ENCODE measurements at regions not wholly inside any gene's neighbourhood (a gene's known extent, or its start where the extent isn't known, plus 50 kb on each side); places are given as distances from the start of the nearest gene placed in this dataset.

DNA sequence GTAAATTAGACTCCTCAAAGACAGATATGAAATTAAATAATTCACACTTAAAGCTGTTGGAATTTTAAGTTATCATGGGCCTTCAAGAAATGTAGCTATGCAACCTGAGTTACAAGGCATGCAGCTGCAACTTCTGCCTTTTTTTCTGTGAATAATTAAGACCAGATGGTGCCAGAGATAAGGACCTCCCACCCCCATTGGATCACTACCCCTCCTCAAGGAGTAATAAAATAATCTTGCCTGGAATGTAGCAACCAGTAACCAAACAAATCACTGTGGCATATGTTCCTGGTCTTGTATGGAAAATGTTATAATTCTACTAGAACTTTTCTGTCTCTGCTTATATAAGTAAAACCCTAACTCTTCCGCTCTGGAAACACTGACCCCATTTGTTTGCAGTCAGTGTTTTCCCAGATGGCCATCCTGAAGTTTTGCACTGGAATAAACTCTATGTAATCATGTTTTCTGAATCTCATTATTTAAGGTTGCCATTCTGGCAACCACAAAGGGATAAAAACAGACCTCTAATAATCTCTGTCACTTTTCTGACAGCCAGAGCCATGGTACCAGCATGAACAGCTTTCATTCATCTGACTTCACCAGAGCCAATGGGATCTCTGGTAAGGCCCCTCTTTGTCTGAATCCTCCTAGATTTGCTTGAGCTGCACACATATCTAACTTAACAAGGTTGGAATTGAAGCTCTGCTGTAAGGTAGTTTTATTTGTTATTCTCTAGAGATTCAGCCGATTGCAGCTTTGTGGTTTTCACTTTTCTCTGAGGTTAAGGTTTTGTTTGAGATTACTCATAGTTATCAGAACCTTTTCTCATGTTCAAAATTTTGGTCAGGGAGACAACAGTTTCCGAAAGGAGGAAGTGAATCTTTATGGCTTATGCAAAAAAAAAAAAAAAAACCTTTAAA lies 274.6 kb downstream of the NAF1 start:
- no peak for DNase-seq (ENCODE audit: extremely low spot score)
- ChIA-PET CTCF (no interaction called here), POLR2A (no interaction called here)
- TF ChIP-seq SP1 (IDR thresholded peaks at IDR 0.05) (no peak), LEF1 (IDR thresholded peaks at IDR 0.05; ENCODE audit: borderline replicate concordance) (no peak), BHLHE40 (IDR thresholded peaks at IDR 0.05; ENCODE audit: borderline replicate concordance) (no peak)

DNA sequence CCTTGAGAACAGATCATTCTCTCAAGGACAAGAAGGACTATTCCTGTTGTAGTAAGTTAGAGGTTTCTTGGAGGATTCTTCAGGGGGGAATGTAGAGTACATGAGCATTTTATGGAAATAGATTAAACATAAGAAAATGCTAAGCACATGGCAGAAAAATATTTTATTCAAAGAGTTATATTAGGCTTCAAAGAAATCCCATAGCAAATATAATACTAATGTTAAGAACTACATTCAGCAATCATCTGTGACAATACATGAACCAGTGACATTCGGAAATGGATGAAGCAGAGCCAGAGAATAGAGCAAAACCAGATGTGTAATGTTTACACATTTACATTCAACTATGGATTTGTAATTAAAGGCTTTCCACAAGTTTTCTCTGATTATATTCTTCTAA lies 288.6 kb downstream of the NAF1 start:
- ChIA-PET POLR2A (no interaction called here), CTCF (no interaction called here)
- DNase-seq (ENCODE audit: extremely low spot score) = no peak
- TF ChIP-seq CTBP1 (IDR thresholded peaks at IDR 0.05; ENCODE audit: borderline replicate concordance) = no peak
- TF ChIP-seq, protein P1, sequence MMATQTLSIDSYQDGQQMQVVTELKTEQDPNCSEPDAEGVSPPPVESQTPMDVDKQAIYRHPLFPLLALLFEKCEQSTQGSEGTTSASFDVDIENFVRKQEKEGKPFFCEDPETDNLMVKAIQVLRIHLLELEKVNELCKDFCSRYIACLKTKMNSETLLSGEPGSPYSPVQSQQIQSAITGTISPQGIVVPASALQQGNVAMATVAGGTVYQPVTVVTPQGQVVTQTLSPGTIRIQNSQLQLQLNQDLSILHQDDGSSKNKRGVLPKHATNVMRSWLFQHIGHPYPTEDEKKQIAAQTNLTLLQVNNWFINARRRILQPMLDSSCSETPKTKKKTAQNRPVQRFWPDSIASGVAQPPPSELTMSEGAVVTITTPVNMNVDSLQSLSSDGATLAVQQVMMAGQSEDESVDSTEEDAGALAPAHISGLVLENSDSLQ (IDR thresholded peaks at IDR 0.05) = no peak
- no peak for TF ChIP-seq L3MBTL2 (conservative IDR thresholded peaks at IDR 0.05)
- no peak for TF ChIP-seq NFRKB (IDR thresholded peaks at IDR 0.05)
- no peak for TF ChIP-seq FOXK2 (IDR thresholded peaks at IDR 0.05)
- TF ChIP-seq FOXA1 (IDR thresholded peaks at IDR 0.05) = no peak
- TF ChIP-seq ARNT (IDR thresholded peaks at IDR 0.05) = no peak
- TF ChIP-seq LEF1 (IDR thresholded peaks at IDR 0.05; ENCODE audit: borderline replicate concordance) = no peak

DNA sequence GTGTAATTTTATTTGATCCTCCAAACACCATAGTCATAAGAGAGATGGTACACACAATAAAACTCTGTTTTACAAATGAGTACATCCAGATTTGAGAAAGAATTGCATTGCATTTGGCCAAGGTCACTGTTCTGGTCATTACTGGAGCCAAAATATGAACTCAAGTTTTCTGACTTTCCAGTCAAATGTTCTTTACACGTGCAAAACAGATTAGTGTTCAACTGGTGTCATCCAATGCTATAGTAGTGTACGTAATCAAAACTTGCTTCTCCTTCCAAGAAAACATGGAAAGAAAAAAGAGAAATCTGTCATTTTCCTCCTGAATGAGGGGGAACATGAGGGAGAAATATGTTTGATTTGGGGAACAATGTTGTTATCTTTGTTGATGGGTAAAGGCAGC lies 291.9 kb downstream of the NAF1 start:
- TF ChIP-seq SP1 (IDR thresholded peaks at IDR 0.05) (no peak), LEF1 (IDR thresholded peaks at IDR 0.05; ENCODE audit: borderline replicate concordance) (no peak), ARNT (IDR thresholded peaks at IDR 0.05) (no peak), FOXK2 (IDR thresholded peaks at IDR 0.05) (no peak), ELF4 (IDR thresholded peaks at IDR 0.05) (no peak), TARDBP (IDR thresholded peaks at IDR 0.05) (no peak), CTBP1 (IDR thresholded peaks at IDR 0.05; ENCODE audit: borderline replicate concordance) (no peak), HDGF (IDR thresholded peaks at IDR 0.05; ENCODE audit: borderline replicate concordance) (no peak), ZNF384 (IDR thresholded peaks at IDR 0.05) (no peak), NFRKB (IDR thresholded peaks at IDR 0.05) (no peak), BHLHE40 (IDR thresholded peaks at IDR 0.05; ENCODE audit: borderline replicate concordance) (no peak), FOXM1 (IDR thresholded peaks at IDR 0.05; ENCODE audit: borderline replicate concordance) (no peak), SUZ12 (IDR thresholded peaks at IDR 0.05) (no peak), FOXA1 (IDR thresholded peaks at IDR 0.05) (no peak), L3MBTL2 (conservative IDR thresholded peaks at IDR 0.05) (no peak)
- TF ChIP-seq, protein P1 (IDR thresholded peaks at IDR 0.05) = no peak
- ChIA-PET POLR2A (no interaction called here), CTCF (no interaction called here)
- DNase-seq (ENCODE audit: extremely low spot score) = no peak

DNA sequence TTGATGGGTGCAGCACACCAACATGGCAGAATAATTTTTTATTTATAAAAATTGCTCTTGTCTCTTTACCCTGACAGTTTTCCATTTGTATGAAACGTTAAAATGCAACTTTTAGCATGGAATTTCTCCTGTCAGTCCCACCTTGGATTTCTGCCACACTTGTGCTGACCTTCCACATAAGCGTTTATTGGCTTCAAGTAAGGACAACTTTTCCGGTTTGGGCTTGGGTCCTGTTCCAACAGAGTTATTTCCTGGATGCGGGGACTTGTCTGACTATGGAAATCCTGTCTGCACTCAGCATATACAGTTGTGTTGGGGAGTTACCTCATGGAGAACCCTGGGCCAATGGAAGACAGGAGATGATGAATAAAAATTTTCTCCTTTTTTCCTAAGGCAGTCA lies 294.7 kb downstream of the NAF1 start:
- no peak for DNase-seq (ENCODE audit: extremely low spot score)
- POLR2A ChIA-PET = no interaction called here

DNA sequence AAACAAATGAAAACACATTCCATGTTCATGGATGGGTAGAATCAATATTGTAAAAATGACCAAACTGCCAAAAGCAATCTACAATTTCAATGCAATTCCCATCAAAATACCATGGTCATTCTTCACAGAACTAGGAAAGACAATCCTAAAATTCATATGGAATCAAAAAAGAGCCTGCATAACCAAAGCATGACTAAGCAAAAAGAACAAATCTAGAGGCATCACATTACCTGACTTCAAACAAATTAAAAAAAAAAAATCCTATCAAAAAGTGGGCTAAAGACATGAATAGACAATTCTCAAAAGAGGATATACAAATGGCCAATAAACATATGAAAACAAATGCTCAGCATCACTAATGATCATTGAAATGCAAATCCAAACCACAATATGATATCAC lies 297.5 kb downstream of the NAF1 start:
- TF ChIP-seq FOXA1 (IDR thresholded peaks at IDR 0.05) (no peak), TARDBP (IDR thresholded peaks at IDR 0.05) (no peak), L3MBTL2 (conservative IDR thresholded peaks at IDR 0.05) (no peak), BHLHE40 (IDR thresholded peaks at IDR 0.05; ENCODE audit: borderline replicate concordance) (no peak), HDGF (IDR thresholded peaks at IDR 0.05; ENCODE audit: borderline replicate concordance) (no peak), ZNF384 (IDR thresholded peaks at IDR 0.05) (no peak), CTBP1 (IDR thresholded peaks at IDR 0.05; ENCODE audit: borderline replicate concordance) (no peak), SP1 (IDR thresholded peaks at IDR 0.05) (no peak), FOXK2 (IDR thresholded peaks at IDR 0.05) (no peak), ARNT (IDR thresholded peaks at IDR 0.05) (no peak)
- ChIA-PET POLR2A (no interaction called here), CTCF (no interaction called here)
- DNase-seq (ENCODE audit: extremely low spot score) = no peak

More for the DNA sequence above, 294.7 kb downstream of the NAF1 start:
- TF ChIP-seq ARNT (IDR thresholded peaks at IDR 0.05) (no peak), FOXK2 (IDR thresholded peaks at IDR 0.05) (no peak), ZNF384 (IDR thresholded peaks at IDR 0.05) (no peak), TARDBP (IDR thresholded peaks at IDR 0.05) (no peak), L3MBTL2 (conservative IDR thresholded peaks at IDR 0.05) (no peak), CTBP1 (IDR thresholded peaks at IDR 0.05; ENCODE audit: borderline replicate concordance) (no peak), LEF1 (IDR thresholded peaks at IDR 0.05; ENCODE audit: borderline replicate concordance) (no peak), FOXM1 (IDR thresholded peaks at IDR 0.05; ENCODE audit: borderline replicate concordance) (no peak), SP1 (IDR thresholded peaks at IDR 0.05) (no peak)
- TF ChIP-seq, protein P1 (IDR thresholded peaks at IDR 0.05) = no peak
- CTCF ChIA-PET = no interaction called here

DNA sequence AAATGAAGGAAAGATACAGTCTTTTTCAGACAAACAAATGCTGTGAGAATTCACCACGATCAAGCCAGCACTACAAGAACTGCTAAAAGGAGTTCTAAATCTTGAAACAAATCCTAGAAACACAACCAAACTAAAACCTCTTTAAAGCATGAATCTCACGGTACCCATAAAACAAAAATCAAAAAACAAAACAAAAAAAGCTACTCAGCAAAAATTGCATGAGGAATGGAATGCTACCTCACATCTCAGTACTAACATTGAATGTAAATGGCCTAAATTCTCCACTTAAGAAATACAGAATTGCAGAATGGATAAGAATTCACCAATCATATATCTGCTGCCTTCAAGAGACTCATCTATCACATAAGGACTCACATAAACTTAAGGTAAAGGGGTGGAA lies 300.1 kb downstream of the NAF1 start:
- CTCF ChIA-PET = no interaction called here

DNA sequence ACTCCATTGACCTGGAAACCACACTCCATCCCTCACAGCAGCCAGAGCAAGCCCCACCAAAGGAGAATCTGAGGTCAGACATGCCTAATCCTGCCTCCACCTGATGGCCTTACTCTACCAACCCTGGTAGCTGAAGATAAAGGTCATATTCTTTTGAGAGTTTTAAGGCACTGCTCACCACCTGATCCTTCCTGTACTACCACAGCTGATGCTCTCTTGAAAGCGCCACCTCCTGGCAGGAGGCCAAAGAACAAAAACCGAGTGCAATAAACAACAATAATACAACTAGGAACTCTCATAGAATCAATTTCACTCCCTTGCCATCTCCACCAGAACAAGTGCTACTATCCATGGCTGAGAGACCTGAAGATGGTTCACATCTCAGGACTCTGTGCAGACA lies 301.6 kb downstream of the NAF1 start:
- POLR2A ChIA-PET = no interaction called here
- TF ChIP-seq FOXK2 (IDR thresholded peaks at IDR 0.05) = no peak
- CTCF ChIA-PET = no interaction called here
- no peak for DNase-seq (ENCODE audit: extremely low spot score)

More for the DNA sequence above, 300.1 kb downstream of the NAF1 start:
- no peak for DNase-seq (ENCODE audit: extremely low spot score)
- POLR2A ChIA-PET = no interaction called here
- TF ChIP-seq SUZ12 (IDR thresholded peaks at IDR 0.05) = no peak
- TF ChIP-seq FOXA1 (IDR thresholded peaks at IDR 0.05) = no peak
